ENCODE measurements at regions not wholly inside any gene's neighbourhood (a gene's known extent, or its start where the extent isn't known, plus 50 kb on each side); places are given as distances from the start of the nearest gene placed in this dataset.

DNA sequence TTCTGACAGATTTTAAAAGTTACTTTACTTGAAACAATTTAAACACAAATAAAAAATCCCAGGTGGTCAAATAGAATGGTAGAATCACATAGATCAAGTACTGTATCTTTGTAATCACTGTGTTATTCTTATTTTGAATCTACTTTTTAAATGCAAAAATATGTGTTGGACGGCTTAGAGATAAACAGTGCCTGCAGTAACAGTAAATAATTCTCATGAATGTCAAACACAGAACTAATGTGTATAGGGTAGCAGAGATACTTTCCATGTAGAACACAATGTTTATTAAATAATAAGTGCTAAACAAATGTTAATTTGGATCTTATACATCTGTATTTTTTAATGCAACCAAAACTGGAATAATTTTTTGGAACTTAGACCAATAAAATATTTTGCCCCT is 1199.4 kb downstream of the SORCS1 start:
- no peak for ATAC-seq (ENCODE audit: low FRiP score)

DNA sequence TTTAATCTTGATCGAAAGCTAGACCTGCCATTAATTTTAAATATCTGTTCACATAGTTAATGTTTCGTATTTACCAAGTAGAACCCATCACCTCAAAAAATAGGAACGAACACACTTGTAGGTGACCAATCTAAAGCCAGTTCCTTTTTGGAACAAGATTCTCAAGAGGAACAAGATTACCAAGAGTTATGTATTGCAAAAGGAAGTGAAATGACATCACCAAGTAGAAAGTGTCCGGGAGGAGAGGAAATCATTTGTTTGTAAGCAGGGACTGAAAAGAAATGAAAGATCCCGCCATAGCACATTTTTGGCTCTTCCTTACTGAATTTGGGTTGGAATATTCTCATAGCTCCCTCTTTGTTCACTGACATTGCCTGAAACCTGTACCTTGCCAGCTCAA is 1200.5 kb downstream of the SORCS1 start:
- DNase-seq (ENCODE audit: low spot score) (no peak), ATAC-seq (ENCODE audit: low FRiP score) (no peak)
- TF ChIP-seq, protein P1, sequence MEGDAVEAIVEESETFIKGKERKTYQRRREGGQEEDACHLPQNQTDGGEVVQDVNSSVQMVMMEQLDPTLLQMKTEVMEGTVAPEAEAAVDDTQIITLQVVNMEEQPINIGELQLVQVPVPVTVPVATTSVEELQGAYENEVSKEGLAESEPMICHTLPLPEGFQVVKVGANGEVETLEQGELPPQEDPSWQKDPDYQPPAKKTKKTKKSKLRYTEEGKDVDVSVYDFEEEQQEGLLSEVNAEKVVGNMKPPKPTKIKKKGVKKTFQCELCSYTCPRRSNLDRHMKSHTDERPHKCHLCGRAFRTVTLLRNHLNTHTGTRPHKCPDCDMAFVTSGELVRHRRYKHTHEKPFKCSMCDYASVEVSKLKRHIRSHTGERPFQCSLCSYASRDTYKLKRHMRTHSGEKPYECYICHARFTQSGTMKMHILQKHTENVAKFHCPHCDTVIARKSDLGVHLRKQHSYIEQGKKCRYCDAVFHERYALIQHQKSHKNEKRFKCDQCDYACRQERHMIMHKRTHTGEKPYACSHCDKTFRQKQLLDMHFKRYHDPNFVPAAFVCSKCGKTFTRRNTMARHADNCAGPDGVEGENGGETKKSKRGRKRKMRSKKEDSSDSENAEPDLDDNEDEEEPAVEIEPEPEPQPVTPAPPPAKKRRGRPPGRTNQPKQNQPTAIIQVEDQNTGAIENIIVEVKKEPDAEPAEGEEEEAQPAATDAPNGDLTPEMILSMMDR (IDR thresholded peaks at IDR 0.05), result no peak

More for the DNA sequence above, 1199.4 kb downstream of the SORCS1 start:
- DNase-seq (ENCODE audit: low spot score), result no peak
- TF ChIP-seq, protein P1 (IDR thresholded peaks at IDR 0.05), result no peak

DNA sequence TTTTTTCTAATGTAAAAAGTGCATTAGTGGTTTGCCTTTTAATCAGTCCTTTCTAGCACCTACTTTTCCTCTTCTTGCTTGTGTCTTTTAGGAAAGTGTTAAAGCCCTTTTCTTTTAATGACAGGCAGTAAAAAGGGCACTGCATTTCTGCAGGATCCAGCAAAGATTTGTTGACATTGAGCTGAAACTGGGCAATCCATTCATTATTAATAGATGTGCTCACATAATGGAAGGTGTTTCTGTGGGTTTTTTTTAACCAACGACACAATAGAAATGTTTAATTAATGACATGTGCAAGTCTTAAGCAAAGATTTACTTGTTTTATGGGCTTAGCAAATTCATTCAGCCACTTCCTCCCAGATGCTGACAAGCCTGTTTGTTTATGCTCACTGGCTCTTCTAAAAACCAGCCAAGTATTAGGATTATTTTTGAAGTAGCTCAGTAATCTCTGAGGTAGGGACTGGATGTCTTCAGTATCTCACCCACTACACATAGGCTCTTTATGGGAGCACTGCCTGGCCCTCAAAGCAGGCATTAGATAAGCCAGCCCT is 1201.1 kb downstream of the SORCS1 start:
- DNase-seq (ENCODE audit: low spot score) (no peak), ATAC-seq (ENCODE audit: low FRiP score) (no peak)
- TF ChIP-seq, protein P1 (IDR thresholded peaks at IDR 0.05), result no peak

DNA sequence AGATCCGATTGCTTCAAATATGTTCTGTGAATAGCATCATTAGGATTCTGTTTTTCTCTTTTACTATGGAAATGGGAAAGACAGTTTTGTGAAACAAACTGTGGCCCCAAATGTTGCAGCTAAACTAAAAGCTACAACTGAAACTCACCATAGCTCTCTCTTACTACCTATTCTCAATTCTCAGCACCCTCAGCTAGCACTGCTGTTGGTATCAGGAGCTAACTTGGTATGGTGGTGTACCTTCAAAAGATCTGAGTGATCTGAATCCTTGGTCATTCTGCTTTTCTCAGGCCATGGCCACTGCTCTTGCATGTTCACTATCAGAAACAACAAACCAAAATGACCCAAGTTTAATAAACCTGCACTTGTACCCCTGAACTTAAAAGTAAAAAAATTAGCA is 1208.0 kb downstream of the SORCS1 start:
- no peak for ATAC-seq (ENCODE audit: low FRiP score)
- TF ChIP-seq, protein P1 (IDR thresholded peaks at IDR 0.05), result no peak
- no peak for DNase-seq (ENCODE audit: low spot score)

DNA sequence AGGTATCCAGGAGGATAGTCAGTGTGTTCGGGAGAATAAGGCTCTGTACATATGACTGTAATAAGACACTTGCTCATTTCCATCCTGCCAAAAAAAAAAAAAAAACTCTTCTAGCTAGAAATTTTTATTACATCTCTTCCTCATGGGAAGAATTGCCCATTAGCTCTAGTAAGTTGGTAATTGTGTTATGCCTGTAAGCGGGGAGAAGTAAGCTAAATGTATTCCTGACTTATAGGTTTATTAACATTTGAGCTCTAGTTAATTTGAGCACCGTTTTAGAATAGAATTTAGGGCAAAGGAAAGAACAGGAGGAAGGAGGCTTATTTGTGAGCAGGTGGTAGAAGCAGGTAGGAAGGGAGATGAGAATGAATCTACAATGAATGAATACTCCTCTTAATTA is 1210.6 kb downstream of the SORCS1 start:
- TF ChIP-seq, protein P1 (IDR thresholded peaks at IDR 0.05), result no peak
- ATAC-seq (ENCODE audit: low FRiP score), result no peak
- DNase-seq (ENCODE audit: low spot score), result no peak

DNA sequence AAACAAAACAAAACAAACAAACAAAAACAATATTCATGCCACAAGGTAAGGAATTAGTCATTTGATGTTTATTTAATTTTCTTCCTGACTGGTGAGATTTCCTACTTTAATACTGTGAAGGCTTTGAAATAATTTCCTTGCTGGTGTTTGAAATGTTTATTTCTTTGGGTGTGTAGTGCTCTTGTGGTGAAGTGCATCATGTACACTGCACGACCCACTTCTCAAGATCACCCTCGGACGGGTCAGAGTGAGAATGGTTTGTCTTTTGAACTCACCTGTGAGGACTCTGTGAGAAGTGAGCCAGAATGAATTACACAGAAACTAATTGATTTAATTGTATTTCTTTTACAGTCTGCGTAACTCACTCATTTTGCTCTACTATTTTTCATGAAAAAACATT is 1211.5 kb downstream of the SORCS1 start:
- DNase-seq (ENCODE audit: low spot score) (no peak), ATAC-seq (ENCODE audit: low FRiP score) (no peak)
- TF ChIP-seq, protein P1 (IDR thresholded peaks at IDR 0.05), result no peak

DNA sequence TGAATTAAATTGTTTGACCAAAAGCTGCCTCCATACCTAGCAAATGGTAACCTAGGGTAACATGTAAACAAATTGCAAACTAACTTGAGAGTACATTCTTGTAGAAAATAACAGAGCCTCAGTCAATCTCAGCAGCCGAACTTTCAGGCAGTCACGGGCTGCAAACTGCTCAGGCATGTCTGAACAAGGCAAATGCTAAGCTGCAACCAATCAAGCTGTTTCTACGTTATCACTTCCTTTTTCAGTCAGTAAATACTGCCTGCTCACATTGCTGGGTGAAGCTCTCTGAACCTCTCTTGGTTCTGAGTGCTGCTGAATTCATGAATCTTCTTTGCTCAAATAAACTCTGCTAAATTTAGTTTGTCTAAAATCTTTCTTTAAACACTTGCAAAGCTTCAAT is 1212.4 kb downstream of the SORCS1 start:
- TF ChIP-seq, protein P1 (IDR thresholded peaks at IDR 0.05), result no peak
- ATAC-seq (ENCODE audit: low FRiP score), result no peak
- DNase-seq (ENCODE audit: low spot score), result no peak

Data from omental fat pad (tissue), 3 donors.